ENCODE measurements at regions not wholly inside any gene's neighbourhood (a gene's known extent, or its start where the extent isn't known, plus 50 kb on each side); places are given as distances from the start of the nearest gene placed in this dataset.

DNA sequence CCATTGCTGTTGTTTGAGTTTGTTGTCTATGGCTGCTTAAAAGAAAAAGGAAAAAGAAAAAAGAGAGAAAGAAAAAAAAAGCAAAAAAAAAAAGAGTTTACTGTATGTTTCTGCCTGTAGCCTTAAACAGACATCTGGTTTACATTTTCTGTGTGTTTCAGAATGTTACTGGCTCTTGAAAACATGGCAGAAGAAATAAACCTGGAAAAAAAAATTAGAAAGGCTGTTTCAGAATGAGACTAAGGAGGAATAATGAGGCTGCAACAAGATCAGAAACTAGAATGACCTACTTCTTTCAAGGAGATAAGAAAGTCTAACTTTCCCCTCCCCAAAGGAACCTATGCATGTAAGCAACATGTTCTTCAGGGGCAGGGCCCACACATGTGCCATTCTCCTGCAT lies 292.1 kb downstream of the DIPK2A start:
- intact Hi-C loops (cut with micrococcal nuclease) = no loop called here
- POLR2A ChIA-PET = no interaction called here
- no peaks in the 10 kb centered on the region for H3K4me1 Mint-ChIP-seq
- H3K27me3 Mint-ChIP-seq = peaks cover 6% of the 10 kb centered on the region
- no peak overlapping the region for H3K27ac Mint-ChIP-seq
- CTCF ChIA-PET = no interaction called here
- DNase-seq (no peak), ATAC-seq (ENCODE audit: low read depth) (no peak)
- TF ChIP-seq, protein P1, sequence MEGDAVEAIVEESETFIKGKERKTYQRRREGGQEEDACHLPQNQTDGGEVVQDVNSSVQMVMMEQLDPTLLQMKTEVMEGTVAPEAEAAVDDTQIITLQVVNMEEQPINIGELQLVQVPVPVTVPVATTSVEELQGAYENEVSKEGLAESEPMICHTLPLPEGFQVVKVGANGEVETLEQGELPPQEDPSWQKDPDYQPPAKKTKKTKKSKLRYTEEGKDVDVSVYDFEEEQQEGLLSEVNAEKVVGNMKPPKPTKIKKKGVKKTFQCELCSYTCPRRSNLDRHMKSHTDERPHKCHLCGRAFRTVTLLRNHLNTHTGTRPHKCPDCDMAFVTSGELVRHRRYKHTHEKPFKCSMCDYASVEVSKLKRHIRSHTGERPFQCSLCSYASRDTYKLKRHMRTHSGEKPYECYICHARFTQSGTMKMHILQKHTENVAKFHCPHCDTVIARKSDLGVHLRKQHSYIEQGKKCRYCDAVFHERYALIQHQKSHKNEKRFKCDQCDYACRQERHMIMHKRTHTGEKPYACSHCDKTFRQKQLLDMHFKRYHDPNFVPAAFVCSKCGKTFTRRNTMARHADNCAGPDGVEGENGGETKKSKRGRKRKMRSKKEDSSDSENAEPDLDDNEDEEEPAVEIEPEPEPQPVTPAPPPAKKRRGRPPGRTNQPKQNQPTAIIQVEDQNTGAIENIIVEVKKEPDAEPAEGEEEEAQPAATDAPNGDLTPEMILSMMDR (IDR thresholded peaks at IDR 0.05) = no peak
- no peaks in the 10 kb centered on the region for H3K36me3 Mint-ChIP-seq (ENCODE audit: low read depth)
- H3K4me3 Mint-ChIP-seq = no peak overlapping the region
- no peaks in the 10 kb centered on the region for H3K9me3 Mint-ChIP-seq

DNA sequence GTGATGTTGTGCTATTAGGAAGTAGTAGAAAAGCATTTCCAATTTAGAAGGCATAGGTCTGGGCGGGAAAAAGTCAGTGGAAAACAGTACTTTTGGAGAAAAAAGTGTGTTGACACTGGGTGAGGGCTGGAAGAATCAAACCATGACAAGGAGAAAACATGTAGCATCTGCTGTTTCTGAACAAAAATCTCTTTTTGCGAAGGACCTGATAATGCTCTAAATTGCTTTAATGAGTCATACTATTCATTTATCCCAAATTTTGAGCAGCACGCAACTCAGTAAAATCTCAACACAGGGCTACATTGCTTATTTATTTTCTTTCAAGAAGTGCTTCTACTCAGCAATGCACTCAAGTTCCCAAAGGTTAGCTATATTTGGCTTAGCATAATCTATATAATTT lies 292.7 kb downstream of the DIPK2A start:
- no peaks in the 10 kb centered on the region for H3K9me3 Mint-ChIP-seq
- intact Hi-C loops (cut with micrococcal nuclease) = no loop called here
- ChIA-PET CTCF (no interaction called here), POLR2A (no interaction called here)
- no peaks in the 10 kb centered on the region for H3K4me1 Mint-ChIP-seq
- no peak overlapping the region for H3K27ac Mint-ChIP-seq
- H3K36me3 Mint-ChIP-seq (ENCODE audit: low read depth) = no peaks in the 10 kb centered on the region
- peaks cover 6% of the 10 kb centered on the region for H3K27me3 Mint-ChIP-seq
- DNase-seq (no peak), ATAC-seq (ENCODE audit: low read depth) (no peak)
- H3K4me3 Mint-ChIP-seq = no peak overlapping the region
- TF ChIP-seq, protein P1 (IDR thresholded peaks at IDR 0.05) = no peak

DNA sequence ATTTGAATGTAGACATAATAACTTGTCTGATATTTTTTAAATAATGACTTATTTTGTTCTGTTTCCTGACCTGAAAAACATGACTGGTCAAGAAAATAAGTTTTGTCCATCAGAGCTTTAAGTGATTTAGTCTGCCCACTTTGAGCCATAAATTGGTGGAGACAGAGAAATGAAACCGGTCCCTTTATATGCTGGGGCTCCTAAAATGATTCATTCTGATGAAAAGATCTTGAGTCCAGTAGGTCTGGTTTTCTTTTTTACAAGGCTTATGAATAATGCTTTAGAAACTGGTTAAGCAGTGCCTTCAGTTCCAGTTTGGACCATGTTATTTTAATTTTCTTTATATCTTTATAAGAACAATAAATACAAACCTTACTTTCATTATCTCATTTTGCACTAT lies 293.2 kb downstream of the DIPK2A start:
- Mint-ChIP-seq H3K36me3 (ENCODE audit: low read depth) (no peaks in the 10 kb centered on the region), H3K4me3 (no peak overlapping the region), H3K27me3 (peaks cover 6% of the 10 kb centered on the region), H3K27ac (no peak overlapping the region), H3K9me3 (no peaks in the 10 kb centered on the region), H3K4me1 (peaks cover under 1% of the 10 kb centered on the region)
- ChIA-PET POLR2A (no interaction called here), CTCF (no interaction called here)
- ATAC-seq (ENCODE audit: low read depth) = no peak
- intact Hi-C loops (cut with micrococcal nuclease) = no loop called here
- no peak for DNase-seq
- TF ChIP-seq, protein P1 (IDR thresholded peaks at IDR 0.05) = no peak

- Mint-ChIP-seq H3K27me3 (peaks cover 2% of the 10 kb centered on the region), H3K9me3 (no peaks in the 10 kb centered on the region), H3K36me3 (ENCODE audit: low read depth) (no peaks in the 10 kb centered on the region), H3K27ac (no peak overlapping the region), H3K4me1 (peaks cover 8% of the 10 kb centered on the region), H3K4me3 (no peak overlapping the region)
- intact Hi-C loops (cut with micrococcal nuclease) = no loop called here
- CTCF ChIA-PET = no interaction called here
- TF ChIP-seq, protein P1 (IDR thresholded peaks at IDR 0.05) = no peak
- POLR2A ChIA-PET = no interaction called here
- DNase-seq (no peak), ATAC-seq (ENCODE audit: low read depth) (no peak)
Observed at GRCh38 chr3:144265542-144266100, 294.0 kb downstream of the DIPK2A start.

DNA sequence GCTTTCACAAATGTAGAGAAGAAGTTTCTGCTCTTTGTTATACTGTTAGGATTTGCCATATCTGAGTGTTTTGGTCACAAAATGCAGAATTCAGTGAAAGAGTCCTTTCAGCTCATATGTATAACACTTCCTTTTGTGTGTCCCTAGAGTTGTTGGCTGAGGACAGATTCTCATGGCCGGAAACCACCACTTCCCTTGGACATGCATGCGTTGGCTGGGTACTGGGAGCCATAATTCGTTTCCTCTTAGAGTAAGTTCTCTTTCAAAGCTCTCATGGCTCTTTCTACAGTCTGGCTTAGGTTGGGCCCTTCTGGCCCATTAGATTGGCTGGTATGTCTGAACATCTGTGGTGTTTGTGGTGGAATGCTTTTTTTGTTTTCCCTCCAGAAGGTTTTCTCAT lies 298.5 kb downstream of the DIPK2A start:
- no peak overlapping the region for H3K4me3 Mint-ChIP-seq
- TF ChIP-seq, protein P1 (IDR thresholded peaks at IDR 0.05) = no peak
- ChIA-PET CTCF (no interaction called here), POLR2A (no interaction called here)
- H3K9me3 Mint-ChIP-seq = no peaks in the 10 kb centered on the region
- no peak for ATAC-seq (ENCODE audit: low read depth)
- no peaks in the 10 kb centered on the region for H3K36me3 Mint-ChIP-seq (ENCODE audit: low read depth)
- peaks cover 2% of the 10 kb centered on the region for H3K27me3 Mint-ChIP-seq
- H3K4me1 Mint-ChIP-seq = peaks cover 8% of the 10 kb centered on the region
- no peak for DNase-seq
- H3K27ac Mint-ChIP-seq = no peak overlapping the region
- intact Hi-C loops (cut with micrococcal nuclease) = loop anchor here (10.0 kb wide), 1 partner anchor 295 kb away; the partner anchor contains the start of gene DIPK2A

All from activated B cell treated with CpG ODN at 0.5 μM for 24 hours (primary cell).